Stimulated activated CD4-positive, alpha-beta T cell treated with anti-CD3 and anti-CD28 coated beads, Interleukin-4, amount 100 ng/mL, for 1 hour (primary cell): ENCODE measurements at regions not wholly inside any gene's neighbourhood (a gene's known extent, or its start where the extent isn't known, plus 50 kb on each side); places are given as distances from the start of the nearest gene placed in this dataset.

Experiments
- DNase-seq: peaks from one replicate; pipeline ENCODE4 v3.0.0-alpha.2; 2020

GRCh38 chr2:20150110-20150706 is 74.7 kb downstream of the SDC1 start:
- DNase-seq = no peak

DNA sequence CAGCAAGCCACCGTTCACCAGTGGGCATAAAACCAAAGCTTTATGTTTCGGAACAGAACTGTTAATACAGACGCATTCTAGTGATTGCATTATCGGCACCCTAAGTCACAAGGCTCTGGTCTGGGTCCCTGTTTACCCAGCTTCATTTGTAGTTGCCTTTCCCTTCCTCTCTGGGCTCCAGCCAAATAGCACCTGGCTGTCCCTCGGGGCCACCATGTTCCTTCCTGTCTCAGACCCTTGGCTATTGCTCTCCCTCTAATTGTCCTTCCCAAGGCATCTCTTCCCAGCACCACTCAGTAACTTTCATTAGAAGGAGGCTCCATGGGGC is 75.3 kb downstream of the SDC1 start:
- no peak for DNase-seq

DNA sequence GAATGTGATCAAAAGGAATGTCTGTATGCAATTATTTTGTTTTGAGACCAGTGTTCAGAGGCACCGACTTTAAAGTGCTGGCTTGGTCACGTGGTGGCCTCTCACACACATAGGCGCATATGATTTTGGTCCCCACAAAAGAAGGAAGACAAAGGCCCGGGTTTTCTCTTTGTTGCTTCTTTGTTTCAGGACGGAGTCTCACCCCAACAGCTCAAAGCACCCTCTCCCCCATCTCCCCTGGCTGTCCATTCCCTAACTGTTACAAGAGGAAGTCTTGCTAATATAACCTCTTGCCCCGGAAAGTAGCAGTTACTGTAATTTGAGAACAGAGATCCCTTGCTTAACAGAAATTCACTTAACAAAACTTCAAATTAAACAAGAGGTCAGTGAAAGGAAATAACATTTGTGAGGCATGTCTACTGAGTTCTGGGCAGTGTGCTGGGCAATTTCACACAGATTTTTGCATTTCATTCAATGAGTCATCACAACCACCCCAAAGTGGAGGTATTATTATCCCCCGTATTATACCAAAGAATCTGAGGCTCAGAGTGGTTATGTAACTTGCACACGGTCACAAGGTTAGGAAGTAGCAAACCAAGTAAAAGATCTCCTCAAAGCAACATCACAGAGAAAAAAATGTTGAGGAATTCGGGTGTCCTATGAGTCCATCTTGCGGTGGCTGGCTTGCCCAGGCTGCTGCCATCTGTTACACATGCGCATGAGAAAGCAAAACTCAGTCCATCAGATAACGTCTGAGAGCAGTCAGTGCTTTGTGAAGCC is 75.8 kb downstream of the SDC1 start:
- DNase-seq = no peak

DNA sequence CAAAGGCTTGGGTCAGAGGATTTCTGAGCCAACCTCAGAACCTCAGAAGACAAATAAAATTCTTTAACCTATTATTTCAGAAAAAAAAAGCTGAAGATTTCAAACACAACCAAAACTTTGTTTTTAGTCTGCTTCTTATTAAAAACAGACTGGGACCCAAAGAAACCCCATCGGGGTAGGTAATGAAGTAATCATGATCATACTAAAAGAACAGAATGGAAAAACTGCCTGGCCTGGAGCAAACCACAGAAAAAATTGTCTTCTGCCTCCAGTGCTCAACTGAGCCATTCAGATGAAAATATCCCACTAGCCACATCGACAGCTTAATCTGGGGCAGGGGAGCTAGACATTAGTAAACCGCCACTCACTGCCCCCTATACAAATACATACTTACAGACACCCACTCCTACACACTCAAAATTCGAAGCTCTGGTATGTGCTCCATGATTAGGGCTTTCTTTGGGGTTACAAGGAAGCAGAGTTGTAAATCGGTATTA is 76.5 kb downstream of the SDC1 start:
- no peak for DNase-seq

GRCh38 chr2:20147351-20147750 is 77.6 kb downstream of the SDC1 start:
- DNase-seq = no peak

- no peak for DNase-seq
These were observed 78.5 kb downstream of the SDC1 start for GRCh38 chr2:20146401-20146800.

GRCh38 chr2:20145497-20146193 is 79.3 kb downstream of the SDC1 start:
- no peak for DNase-seq

- no peak for DNase-seq
These were observed 80.1 kb downstream of the SDC1 start for GRCh38 chr2:20144861-20145260.

- no peak for DNase-seq
These were observed 80.7 kb downstream of the SDC1 start for GRCh38 chr2:20144196-20144595.

- no peak for DNase-seq
These were observed 81.7 kb downstream of the SDC1 start for GRCh38 chr2:20143263-20143662.

DNA sequence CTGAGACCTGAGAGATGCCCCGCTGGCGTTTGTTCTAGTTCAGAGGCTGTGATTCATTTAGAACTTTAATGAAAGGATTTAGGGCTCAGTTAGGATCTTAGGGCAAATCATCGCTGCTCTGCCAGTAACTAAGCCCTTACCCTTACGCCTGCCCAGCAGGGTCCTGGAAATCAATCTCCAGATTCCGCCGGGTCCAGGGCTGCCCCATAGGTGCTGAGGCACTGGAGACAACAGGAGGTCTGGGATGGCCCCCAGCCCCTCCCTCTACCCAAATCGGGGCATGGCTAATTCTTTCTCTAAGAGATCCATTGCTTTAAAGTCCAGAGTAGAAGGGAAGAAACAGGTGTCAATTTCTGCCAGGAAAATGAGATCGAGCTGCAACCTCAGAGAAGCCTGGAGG is 83.1 kb downstream of the SDC1 start:
- DNase-seq = no peak

DNA sequence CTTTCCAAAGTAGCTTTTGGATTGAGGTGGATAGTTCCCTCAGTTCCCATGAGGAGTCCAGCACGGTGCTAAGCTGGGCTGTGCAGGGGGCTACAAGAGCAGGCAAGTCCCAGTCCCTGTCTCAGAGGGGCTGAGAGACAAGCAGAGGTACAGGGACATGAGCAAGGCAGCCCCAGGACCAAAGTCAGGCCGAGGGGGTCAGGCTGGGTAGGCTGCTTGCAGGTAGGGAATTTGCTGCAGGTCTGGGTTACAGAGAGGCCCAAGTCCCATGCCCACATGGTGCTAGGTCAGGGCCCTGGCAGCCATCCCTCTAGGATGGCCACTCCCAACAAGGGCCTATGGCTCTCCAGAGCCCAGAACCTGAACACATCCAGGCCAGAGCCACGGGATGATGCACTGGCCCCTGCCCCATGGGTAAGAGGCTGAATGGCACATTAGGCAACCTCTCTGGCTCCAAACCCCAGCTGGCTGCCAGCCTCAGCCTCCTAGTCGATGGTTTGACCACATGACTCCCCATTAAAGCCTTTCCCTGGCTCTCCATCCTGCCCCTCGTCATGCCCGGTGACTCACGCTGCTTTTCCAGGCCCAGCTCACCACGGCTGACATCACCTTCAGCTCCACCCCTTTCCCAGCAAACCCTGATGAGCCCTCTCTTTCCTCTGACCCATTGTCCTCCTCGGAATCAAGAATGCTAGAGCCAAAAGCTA is 83.7 kb downstream of the SDC1 start:
- no peak for DNase-seq

DNA sequence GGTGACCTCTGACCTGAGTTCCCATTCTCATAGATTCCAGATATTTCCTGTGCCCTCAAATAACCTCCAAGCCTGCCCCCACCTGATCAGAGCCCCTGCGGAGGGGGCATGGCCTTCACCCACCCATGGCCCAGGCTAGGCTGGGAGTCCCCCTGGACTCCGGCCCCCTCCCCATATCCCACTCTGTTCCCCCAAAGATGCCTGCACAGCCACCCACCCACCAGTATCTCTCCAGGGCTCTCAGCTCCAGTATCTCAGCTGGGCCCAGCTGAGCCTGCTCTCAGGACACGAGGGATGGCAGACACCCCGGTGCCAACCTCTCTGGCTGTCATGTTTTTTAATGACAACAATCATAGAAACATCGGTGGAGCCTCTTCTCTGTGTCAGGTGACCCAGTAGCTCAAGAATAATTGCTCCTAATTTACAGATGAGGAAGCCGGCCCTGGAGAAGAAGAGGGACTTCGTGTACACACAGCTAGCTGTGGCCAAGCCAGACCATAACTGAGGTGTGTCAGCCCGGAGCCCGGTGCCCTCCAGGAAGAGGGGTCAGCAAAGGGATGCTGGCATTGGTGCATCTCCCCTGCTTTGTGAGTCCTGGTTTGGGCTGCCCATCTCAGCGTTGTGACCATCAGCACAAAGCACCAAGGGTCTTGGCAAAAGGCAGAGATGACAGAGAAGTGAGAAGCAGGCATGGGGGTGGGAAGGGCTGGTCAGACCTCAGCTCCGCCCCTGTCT is 84.4 kb downstream of the SDC1 start:
- no peak for DNase-seq

DNA sequence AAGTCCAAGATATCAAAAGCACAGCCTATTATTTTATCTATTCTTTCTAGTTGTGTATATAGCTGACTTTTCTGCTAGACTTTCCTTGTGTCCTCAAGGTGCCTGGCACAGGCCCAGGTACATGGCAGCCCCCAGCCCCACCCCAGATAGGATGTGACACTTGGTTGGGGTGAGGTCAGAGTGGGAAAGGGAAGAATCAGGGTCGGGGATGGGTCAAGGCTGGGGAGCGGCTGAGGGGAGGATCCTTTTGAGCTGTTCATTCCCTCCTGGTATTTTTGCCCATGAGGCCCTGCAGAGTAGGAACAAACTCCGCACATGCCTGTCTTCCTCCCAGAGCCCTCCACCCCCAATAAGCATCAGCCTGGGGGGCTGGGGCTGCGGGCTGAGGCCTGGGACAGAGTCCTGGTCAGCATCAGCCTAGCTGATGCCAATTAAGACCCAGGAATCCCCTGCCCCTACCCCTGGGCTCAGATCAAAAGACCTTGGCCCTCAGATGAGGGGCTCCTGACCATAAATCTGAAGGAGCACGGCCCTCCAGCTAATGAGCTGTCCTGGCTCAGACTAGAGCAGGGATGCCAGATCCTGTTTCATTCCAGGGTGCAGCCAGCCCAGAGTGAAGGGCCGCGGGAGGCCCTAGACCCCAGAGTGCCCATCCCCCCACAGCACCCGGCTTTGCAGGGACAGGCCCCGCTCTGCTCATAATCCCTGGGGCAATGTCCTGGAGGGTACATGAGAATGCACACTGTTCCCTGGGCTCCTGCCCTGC is 85.3 kb downstream of the SDC1 start:
- no peak for DNase-seq

DNA sequence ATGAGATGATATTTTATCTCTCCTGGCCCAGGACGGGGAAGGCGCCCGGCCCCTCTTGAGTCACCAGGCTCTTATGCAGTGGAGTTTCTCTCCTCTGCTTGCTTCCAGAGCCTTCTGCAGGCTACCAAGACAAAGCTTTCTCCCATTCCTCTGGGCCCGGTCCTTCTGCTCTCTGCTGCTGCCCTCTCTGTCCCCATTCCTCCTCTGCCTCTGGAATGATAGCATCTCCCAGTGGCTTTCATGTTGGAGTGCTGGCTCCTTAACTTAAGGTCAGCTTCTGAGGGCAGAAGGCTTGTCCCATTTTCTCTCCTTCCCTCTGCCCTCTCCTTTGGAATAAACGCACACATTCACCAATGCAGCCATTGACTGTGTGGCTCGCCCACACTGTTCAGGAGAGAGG is 86.2 kb downstream of the SDC1 start:
- DNase-seq = no peak

DNA sequence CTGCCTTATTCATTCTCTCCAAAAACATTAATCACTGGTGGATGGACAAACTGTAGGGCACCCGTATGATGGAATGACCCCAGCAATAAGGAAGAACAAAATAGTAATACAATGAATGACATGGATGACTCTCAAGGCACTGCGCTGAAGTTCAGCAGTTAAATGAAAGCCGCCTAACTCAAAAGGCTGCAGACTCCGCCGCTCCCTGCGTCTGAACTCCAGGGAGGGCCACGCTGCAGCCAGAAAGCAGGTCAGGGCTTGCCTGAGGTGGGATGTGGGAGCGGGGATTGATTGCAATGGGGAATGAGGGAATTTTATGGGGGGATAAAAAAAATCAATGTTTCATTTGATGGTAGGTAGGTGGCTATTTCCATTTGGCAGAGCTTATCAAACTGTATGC is 86.5 kb upstream of the LAPTM4A start:
- no peak for DNase-seq

- DNase-seq = no peak
These were observed 85.7 kb upstream of the LAPTM4A start for GRCh38 chr2:20137131-20137571.

GRCh38 chr2:20136149-20136548 is 84.7 kb upstream of the LAPTM4A start:
- no peak for DNase-seq

DNA sequence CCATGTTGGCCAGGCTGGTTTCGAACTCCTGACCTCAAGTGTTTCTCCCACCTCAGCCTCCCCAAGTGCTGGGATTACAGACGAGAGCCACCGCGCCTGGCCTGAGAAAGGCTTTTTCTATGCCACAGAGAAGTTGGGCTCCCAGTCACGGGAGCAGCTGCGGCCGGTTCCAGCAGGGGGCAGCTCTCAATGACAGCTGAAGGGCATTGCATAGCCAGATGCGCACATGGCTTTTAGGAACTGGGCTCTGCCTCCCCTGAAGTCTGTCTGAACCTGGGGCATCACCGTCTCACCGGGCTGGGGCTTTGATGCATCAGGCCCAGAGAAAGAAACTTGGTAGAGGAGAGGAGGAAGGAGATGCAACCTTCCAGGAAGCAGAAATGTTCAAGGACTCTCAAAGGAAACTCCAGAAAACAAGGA is 84.2 kb upstream of the LAPTM4A start:
- DNase-seq = peak; percentile 21

DNA sequence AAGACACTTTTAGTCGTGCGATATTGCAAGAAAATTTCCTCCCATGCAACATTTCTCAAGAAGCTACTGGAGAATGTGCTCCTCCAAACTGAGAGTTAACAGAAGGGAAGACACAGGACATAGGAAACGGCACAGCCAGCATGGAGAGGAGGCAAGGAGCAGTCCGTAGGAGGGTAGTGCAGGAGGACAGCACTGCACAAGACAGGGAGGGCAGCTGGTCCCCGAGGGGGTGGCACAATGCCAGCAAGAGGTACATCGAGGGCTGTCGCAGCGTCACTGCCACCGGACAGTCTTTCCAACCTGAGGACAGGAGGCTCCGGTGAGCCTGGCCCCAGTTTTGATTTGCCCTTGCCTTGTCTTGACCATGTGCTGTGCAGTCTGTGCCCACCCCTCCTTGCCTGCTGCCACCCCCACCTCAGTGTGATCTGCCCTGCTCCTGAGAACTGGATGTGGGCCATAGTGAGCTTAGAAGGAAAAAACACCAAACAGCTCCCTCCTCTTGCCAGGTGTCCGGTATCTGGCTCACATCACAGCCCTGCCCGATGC is 81.6 kb upstream of the LAPTM4A start:
- no peak for DNase-seq

GRCh38 chr2:20130821-20131645 is 79.6 kb upstream of the LAPTM4A start:
- no peak for DNase-seq
